Ascending aorta (tissue), 2 donors: ENCODE measurements at regions not wholly inside any gene's neighbourhood (a gene's known extent, or its start where the extent isn't known, plus 50 kb on each side); places are given as distances from the start of the nearest gene placed in this dataset.

ENCODE experiments used
- DNase-seq, 2 donors: peaks; one replicate each; pipeline ENCODE4 v3.0.0-alpha.2; 2019; ENCODE audit warnings: low spot score in 2 of 2
- H3K27ac ChIP-seq, 2 donors: fragments of 200-600 bp; sonication (generic); one replicate each; pipeline ENCODE4 v1.5.1; 2016 to 2017; ENCODE audit warnings: mild to moderate bottlenecking in 1 of 2
- H3K27me3 ChIP-seq: fragments of 200-600 bp; sonication (generic); one replicate; pipeline ENCODE4 v1.5.1; 2017
- H3K36me3 ChIP-seq, 2 donors: fragments of 200-600 bp; sonication (generic); one replicate each; pipeline ENCODE4 v1.5.1; 2016
- H3K4me1 ChIP-seq, 2 donors: fragments of 200-600 bp; sonication (generic); one replicate each; pipeline ENCODE4 v1.5.1; 2016 to 2017; ENCODE audit warnings: mild to moderate bottlenecking in 1 of 2
- H3K4me3 ChIP-seq, 2 donors: fragments of 200-600 bp; sonication (generic); one replicate each; pipeline ENCODE4 v1.5.1; 2016 to 2017; ENCODE audit warnings: mild to moderate bottlenecking in 1 of 2
- H3K9me3 ChIP-seq, 2 donors: fragments of 200-600 bp; sonication (generic); one replicate each; pipeline ENCODE4 v1.5.1; 2016
- intact Hi-C: fragments of 100-400 bp; cut with DNase I; formaldehyde crosslinking; loops from one replicate; pipeline ENCODE4 v1.15.1; 2023
- TF ChIP-seq, protein P1 (sequence below), 3 experiments: fragments of 200-600 bp in 2 of 3; fragments of 450-650 bp in 1 of 3; sonication (generic) in 2 of 3; IDR thresholded peaks; one replicate each; pipeline ENCODE4 v1.5.1; 2016 to 2019; ENCODE audit warnings: antibody characterized with exemption in 3 of 3, mild to moderate bottlenecking in 1 of 3, moderate library complexity in 1 of 3

DNA sequence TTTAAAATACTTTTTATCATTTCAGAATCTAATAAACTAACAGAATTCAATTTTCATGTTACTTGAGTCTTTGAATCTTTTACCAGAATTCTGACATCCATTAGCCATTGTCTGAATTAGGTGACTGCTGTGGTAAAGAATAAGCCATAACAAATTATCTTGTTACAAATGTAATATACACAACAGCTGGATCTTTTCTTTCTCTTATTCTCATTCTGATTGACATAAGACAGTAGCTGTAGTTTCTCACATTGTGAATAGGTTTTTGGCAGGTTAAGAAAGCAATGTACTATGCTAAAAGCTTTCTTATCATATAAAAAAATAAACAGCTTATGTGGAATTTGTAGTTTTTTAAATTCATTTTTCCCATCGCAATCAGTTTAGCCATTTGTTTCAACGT is 734.0 kb upstream of the PCDH9 start:
- Histone ChIP-seq H3K4me3 (no peak overlapping the region), H3K4me1 (no peaks in the 10 kb centered on the region), H3K9me3 (no peaks in the 10 kb centered on the region), H3K27ac (no peak overlapping the region), H3K36me3 (no peaks in the 10 kb centered on the region), H3K27me3 (no peaks in the 10 kb centered on the region)
- DNase-seq: no peak
- intact Hi-C loops: no loop called here
- TF ChIP-seq, protein P1, sequence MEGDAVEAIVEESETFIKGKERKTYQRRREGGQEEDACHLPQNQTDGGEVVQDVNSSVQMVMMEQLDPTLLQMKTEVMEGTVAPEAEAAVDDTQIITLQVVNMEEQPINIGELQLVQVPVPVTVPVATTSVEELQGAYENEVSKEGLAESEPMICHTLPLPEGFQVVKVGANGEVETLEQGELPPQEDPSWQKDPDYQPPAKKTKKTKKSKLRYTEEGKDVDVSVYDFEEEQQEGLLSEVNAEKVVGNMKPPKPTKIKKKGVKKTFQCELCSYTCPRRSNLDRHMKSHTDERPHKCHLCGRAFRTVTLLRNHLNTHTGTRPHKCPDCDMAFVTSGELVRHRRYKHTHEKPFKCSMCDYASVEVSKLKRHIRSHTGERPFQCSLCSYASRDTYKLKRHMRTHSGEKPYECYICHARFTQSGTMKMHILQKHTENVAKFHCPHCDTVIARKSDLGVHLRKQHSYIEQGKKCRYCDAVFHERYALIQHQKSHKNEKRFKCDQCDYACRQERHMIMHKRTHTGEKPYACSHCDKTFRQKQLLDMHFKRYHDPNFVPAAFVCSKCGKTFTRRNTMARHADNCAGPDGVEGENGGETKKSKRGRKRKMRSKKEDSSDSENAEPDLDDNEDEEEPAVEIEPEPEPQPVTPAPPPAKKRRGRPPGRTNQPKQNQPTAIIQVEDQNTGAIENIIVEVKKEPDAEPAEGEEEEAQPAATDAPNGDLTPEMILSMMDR (IDR thresholded peaks at IDR 0.05): no peak

DNA sequence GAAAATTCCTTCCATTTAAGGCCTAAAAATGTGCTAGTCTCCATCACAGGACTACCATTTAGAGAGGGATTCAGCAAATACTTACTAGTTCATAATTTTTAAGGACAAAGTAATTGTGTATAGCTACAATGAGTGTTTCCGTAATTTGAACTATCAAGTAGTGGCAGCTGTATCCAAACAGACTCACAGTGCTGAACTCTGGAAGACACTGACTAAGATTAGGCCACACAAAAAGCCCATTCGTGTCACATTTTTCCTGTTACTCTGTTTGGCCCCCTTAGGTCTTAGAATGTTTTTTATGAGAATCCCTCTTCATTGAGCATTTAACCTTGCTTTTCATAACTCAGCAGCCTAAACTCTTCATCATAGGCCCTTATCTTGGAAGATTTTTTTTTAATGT is 731.2 kb upstream of the PCDH9 start:
- no peaks in the 10 kb centered on the region for H3K27me3 ChIP-seq
- no peak overlapping the region for H3K27ac ChIP-seq
- no peaks in the 10 kb centered on the region for H3K4me1 ChIP-seq
- no peaks in the 10 kb centered on the region for H3K9me3 ChIP-seq
- no peak overlapping the region for H3K4me3 ChIP-seq
- TF ChIP-seq, protein P1 (IDR thresholded peaks at IDR 0.05): no peak
- intact Hi-C loops: no loop called here
- H3K36me3 ChIP-seq: no peaks in the 10 kb centered on the region
- DNase-seq: no peak

DNA sequence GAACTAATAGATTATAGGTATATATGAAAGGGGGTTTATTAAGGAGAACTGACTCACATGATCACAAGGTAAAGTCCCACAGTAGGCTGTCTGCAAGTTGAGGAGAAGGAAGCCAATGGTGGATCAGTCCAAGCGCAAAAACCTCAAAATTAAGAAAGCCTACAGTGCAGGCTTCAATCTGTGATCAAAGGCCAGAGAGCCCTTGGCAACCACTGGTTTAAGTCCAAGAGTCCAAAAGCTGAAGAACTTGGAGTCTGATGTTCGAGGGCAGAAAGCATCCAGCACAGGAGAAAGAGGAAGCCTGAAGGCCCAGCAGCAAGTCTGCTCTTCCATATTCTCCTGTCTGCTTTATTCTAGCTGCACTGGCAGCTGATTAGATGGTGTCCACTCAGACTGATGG is 721.3 kb upstream of the PCDH9 start:
- no peak overlapping the region for H3K27ac ChIP-seq
- H3K27me3 ChIP-seq: no peaks in the 10 kb centered on the region

DNA sequence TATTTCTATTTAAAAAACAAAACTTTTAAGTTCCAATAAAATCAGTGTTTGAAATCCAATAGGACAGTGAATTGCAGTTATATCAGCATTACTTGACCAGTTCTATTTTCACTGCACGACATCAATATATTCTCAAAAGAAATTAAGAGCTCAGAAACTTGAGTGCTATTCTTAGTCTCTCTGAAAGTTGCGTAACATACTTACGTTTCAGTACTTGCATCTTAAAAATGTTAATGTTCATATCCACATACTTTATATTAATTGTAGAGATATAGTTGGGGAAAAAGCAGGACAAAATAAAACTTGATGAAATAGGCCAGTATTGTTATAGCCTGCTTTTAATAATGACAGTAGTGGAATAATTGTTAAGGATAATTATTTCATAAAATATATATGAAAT is 720.5 kb upstream of the PCDH9 start:
- no peaks in the 10 kb centered on the region for H3K4me1 ChIP-seq
- no peak overlapping the region for H3K27ac ChIP-seq
- intact Hi-C loops: no loop called here
- no peak overlapping the region for H3K4me3 ChIP-seq
- TF ChIP-seq, protein P1 (IDR thresholded peaks at IDR 0.05): no peak
- no peaks in the 10 kb centered on the region for H3K36me3 ChIP-seq
- H3K9me3 ChIP-seq: no peaks in the 10 kb centered on the region
- H3K27me3 ChIP-seq: no peaks in the 10 kb centered on the region
- no peak for DNase-seq

More for the DNA sequence above, 721.3 kb upstream of the PCDH9 start:
- Histone ChIP-seq H3K9me3 (no peaks in the 10 kb centered on the region), H3K4me3 (no peak overlapping the region), H3K4me1 (no peaks in the 10 kb centered on the region), H3K36me3 (no peaks in the 10 kb centered on the region)
- no peak for DNase-seq
- TF ChIP-seq, protein P1 (IDR thresholded peaks at IDR 0.05): no peak
- intact Hi-C loops: no loop called here

GRCh38 chr13:67946131-67946530 is 716.0 kb upstream of the PCDH9 start:
- TF ChIP-seq, protein P1 (IDR thresholded peaks at IDR 0.05): no peak
- Histone ChIP-seq H3K27ac (no peak overlapping the region), H3K9me3 (no peaks in the 10 kb centered on the region), H3K4me3 (no peak overlapping the region), H3K36me3 (no peaks in the 10 kb centered on the region), H3K27me3 (no peaks in the 10 kb centered on the region), H3K4me1 (no peaks in the 10 kb centered on the region)
- intact Hi-C loops: no loop called here
- no peak for DNase-seq

DNA sequence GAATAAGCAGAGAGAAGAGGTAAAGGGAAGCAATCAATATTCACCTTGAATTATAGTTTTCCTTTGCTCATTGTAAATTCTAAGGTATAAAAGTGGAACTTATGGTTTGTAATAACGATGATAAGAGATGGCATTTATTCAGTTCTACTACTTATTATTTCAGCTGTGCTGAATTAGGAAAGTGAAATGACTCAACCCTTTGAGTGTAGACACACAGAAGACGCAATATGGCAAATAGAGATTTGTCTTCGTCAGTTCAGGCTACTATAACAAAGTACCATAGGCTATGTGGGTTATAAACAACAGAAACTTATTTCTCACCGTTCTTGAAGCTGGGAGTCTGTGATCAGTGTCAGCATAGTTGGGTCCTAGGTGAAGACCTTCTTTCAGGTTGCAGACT is 713.0 kb upstream of the PCDH9 start:
- no peak for DNase-seq
- Histone ChIP-seq H3K9me3 (no peaks in the 10 kb centered on the region), H3K27ac (no peak overlapping the region), H3K27me3 (no peaks in the 10 kb centered on the region), H3K36me3 (no peaks in the 10 kb centered on the region), H3K4me1 (no peaks in the 10 kb centered on the region), H3K4me3 (no peak overlapping the region)
- intact Hi-C loops: no loop called here
- TF ChIP-seq, protein P1 (IDR thresholded peaks at IDR 0.05): no peak
